ENCODE measurements at regions not wholly inside any gene's neighbourhood (a gene's known extent, or its start where the extent isn't known, plus 50 kb on each side); places are given as distances from the start of the nearest gene placed in this dataset.
"Not testable (repeated sequence)": the region's sequence is repeated elsewhere in the genome, so short reads cannot be mapped to it uniquely, and the experiment has no call there.

DNA sequence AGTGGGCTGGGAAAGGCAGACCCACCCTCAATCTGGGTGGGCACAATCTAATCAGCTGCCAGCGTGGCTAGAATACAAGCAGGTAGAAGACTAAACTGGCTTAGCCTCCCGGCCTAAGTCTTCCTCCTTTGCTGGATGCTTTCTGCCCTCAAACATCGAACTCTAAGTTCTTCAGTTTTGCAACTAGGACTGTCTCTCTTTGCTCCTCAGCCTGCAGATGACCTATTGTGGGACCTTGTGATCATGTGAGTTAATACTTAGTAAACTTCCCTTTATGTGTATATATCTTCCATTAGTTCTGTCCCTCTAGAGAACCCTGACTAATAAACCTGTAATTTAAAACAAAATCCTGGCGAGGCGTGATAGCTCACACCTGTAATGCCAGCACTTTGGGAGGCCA is 51.8 kb upstream of the SLC39A8 start:
- DNase-seq (ENCODE audit: low spot score) = not testable (repeated sequence)

GRCh38 chr4:102399021-102399420 is 53.7 kb upstream of the SLC39A8 start:
- no peak for DNase-seq (ENCODE audit: low spot score)

DNA sequence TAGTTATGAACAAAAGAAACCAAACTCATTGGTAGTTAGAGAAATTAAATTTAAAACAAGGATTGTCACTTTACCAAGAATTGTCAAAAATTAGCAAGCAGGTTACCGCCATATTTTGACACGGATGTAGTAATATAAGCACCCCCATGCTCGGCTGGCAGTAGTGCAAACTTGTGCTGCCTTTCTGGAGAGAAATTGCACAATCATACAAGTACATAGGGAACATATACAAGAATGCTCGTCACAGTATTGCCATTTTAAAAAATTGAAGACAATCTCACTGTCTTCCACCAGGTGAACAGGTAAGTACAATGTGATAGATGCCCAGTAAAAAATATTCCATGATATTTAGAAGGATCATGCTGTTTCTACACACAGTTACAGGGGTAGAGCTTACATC is 55.6 kb upstream of the SLC39A8 start:
- DNase-seq (ENCODE audit: low spot score) = no peak

DNA sequence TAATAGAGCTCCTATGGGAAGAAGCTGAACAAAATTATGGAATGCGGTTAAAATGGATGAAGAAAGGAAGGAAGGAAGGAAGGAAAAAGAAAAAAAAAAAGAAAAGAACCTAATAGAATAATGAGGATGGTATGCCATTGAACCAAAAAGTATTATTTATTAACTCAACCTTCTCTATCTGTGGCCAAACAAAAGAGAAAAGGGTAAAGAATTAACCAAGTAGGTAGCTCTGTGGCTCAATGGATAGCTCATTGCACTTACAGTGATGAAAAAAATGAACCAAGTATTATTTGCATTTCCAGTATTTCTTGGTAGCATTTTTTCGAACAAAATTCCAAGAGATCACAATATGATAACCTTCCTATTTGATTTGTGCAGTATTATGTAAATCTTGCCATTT is 56.9 kb upstream of the SLC39A8 start:
- DNase-seq (ENCODE audit: low spot score) = no peak

- DNase-seq (ENCODE audit: low spot score) = no peak
Observed at GRCh38 chr4:102403116-102403515, 57.8 kb upstream of the SLC39A8 start.

DNA sequence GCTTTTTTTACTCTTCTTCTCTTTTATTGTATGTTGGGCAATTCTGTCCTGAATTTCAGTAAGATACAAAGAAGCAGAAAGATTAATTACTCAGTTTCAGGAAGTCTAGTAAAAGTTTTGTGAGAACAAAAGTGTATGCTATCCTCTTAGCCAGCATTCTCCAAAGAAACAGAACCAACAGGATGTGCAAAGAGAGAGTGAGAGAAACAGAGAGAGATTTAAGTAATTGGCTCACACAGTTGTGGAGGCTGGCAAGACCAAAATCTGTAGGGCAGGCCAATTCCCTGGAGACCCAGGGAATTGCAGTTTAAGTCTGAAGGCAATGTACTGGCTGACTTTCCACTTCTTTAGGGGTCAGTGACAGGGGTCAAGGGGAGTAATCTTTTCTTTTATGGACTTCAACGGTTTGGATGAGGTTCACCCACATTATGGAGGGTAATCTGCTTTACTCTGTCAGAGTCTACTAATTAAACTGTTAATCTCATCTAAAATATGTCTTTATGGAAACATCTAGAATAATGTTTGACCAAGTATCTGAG is 59.2 kb upstream of the SLC39A8 start:
- no peak for DNase-seq (ENCODE audit: low spot score)

DNA sequence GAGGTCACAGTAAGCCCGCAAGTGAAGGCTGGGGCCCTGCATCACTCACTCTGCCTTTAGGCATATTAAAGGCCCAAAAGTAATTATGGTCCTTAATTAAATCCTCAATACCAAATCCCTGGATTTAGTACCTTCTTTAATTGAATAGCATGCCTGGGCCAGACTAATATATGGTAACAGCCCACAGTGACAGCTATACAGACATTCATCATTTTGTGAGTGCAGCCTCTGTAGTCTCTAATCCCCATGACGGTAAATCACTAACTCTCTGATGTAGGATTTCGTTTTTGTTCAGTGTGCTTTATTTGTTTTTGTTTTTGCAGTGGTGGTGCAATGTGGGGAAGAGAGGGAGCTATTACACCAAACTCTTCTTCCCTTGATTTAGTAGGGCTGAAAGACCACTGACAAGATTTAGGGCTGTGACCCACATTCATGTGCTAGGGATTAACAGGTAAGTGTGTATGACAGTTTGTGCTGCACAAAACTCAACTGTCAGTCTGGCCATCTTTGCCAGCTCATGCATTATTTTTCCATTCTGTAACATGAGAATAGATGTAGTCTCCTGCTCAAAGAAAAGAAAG is 60.6 kb upstream of the SLC39A8 start:
- no peak for DNase-seq (ENCODE audit: low spot score)

DNA sequence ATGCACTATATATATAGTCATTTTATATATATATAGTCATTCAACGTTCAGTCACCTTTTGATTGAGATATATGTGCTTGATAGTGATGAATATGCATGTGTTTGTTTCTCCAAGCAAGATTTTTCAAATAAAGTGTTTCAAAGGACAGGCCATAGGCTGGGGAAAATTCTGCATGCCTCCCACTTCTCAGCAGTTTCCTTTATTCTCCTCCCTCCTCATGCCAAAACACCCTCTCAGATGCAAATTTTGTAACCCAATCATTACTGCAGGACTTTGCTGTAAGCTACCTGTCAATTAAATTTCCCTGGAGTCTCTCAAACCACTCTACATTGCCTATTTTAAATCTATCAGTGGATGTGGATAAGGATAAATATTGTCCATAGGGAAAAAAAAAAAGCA is 65.6 kb upstream of the SLC39A8 start:
- not testable (repeated sequence) for DNase-seq (ENCODE audit: low spot score)

- no peak for DNase-seq (ENCODE audit: low spot score)
Observed at GRCh38 chr4:102411408-102411807, 66.1 kb upstream of the SLC39A8 start.

DNA sequence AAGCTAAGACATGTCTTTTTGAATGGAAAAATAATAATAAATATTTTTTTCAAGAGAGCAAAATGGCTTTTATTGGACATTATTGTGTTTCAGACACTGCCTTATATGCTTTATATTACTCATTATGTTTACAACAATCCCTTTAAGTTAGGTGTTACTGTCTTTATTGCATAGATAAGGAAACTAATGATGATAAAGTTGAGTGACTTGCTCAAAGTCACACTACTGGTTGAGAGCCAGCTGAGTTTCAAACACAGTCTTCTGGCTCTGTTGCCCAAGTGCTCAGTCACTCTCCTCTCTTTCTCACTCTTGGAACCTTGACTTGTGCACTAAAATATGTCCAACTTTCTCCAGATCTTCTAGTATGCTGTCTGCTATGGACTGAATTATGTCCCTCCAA is 71.5 kb upstream of the SLC39A8 start:
- no peak for DNase-seq (ENCODE audit: low spot score)

GRCh38 chr4:102420563-102421398 is 75.5 kb upstream of the SLC39A8 start:
- peak; percentile 70 for DNase-seq (ENCODE audit: low spot score)

DNA sequence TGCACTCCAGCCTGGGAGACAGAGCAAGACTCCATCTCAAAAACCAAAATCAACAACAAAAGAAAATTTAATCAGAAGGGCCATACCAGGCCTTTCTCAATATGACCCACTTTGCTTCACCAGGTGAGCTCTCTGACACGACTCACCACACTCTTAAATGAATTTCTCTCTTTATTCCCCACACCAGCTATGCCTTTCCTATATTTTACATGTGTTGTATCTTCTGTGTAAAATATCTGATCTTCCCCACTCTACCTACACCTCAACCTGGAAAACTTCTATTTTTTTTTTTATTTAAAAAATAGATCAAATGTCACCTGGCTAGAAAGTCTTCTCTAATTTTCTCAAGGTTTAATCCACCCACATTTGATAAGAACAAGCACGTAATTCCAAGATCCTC is 77.6 kb upstream of the SLC39A8 start:
- no peak for DNase-seq (ENCODE audit: low spot score)

- DNase-seq (ENCODE audit: low spot score) = no peak
Observed at GRCh38 chr4:102423375-102423774, 77.8 kb upstream of the NFKB1 start.

DNA sequence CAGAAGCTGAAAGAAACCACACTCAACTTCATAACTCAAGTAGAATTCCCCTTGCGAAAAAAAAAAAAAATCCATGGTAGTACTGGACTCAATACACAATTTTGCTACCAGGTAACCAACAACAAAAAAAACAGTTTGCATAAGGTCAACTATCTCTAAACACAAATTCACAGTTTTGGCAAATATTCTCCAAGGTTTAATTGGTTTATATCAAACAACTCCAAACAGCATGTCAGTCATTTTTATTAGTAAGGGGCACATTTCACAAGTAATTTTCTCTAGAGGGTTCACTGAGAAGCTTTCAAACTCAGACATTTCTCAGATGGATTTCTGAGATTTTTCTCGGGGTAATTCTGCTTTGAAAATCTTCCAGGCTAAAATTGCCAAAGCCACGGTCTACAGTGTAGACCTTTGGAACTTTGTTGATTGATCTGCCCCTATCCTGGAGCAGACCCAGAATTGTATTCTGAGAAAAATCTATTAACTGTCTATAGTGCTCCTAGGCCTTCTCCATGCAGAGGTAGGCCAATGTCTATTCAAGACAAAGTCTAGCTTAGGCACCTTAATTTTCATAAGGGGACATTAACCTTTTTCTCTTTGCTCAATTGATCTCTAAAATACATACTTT is 73.7 kb upstream of the NFKB1 start:
- DNase-seq (ENCODE audit: low spot score) = no peak

DNA sequence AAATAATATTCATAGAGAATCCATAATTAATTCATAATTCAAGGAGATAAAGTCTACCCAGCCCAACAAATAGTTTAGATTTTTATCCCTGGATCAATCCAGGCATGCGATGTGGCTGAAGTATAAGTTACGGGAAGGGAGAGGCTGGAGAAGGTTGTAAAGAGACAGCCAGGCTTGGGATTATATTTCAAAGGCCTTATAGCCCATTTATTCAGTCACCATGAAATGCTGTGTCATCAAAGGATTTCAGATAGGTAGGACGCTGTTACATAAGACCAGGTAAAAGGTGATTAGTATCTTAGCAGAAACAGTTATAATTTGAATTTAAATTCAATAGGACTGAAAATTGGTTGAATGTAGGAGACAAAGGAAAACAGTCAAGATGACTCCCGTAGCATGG is 73.0 kb upstream of the NFKB1 start:
- no peak for DNase-seq (ENCODE audit: low spot score)

DNA sequence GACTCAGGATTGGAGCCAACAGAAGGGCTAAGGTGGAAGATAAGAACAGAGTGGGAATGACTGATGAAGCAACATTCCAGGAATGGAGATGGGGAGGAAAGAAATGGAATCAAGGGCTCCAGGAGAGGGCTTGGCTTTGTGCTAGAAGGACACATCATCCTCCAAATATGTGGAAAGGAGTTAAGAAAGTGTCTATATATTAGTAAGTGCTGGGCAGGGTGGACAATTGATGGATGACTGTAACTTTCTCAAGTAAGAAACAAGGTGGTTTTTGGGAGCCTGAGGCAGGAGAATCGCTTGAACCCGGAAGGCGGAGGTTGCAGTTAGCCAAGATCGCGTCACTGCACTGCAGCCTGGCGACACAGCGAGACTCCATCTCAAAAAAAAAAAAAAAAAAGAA is 71.6 kb upstream of the NFKB1 start:
- no peak for DNase-seq (ENCODE audit: low spot score)

GRCh38 chr4:102430461-102430910 is 70.7 kb upstream of the NFKB1 start:
- no peak for DNase-seq (ENCODE audit: low spot score)

DNA sequence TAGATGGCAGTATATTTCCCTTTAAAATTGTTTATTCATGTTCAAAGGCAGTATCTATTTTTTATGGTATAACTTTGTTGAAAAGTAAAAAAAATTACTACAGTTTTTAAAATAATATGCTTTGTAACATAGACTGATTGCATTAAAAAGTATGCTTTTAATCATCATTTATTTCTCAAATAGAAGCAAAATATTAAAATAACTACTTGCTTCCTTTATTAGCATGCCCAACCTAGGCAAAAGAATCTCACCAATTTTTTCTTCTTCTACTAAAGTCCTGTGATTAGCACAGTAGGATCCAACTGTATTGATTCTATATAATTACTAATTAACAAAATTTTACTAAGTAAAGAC is 69.6 kb upstream of the NFKB1 start:
- no peak for DNase-seq (ENCODE audit: low spot score)

- DNase-seq (ENCODE audit: low spot score) = no peak
Observed at GRCh38 chr4:102437111-102437510, 64.0 kb upstream of the NFKB1 start.

DNA sequence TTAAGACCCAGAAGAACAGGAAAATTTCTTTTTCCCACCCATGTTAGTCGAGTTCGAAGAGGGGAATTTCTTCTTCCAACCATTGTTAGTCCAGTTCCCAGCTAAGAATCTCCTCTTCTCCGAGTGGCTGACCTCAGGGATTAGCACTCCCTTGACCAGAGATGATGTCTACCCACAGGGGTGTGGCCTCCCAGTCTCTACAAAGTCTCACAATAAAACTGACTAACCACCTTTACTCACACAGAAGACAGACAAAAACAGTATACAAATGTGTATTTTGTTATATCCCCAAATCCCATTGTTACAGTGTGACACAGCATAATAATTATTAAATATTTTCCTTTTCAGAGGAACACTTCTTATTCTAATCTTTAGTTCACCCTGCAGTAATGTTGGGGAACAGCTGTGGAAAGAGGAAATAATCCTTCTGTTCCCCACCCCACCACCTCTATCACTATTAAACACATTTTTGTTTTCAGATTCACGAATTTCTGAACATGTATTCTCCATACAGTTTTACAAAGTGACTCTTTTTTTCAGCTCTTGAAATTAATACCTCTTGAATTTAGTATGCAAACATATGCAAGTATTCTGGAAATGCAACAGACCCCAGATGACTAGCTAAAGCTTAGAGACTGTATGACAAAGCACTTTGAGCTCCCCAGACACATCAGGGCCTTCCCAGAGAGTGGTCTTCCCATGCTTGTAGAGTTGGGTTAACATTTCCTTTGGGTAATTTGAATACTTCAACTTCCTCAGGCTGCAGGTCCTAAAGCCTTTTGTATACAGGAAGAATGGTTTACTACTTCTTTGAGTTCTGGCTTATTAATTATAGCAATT is 62.5 kb upstream of the NFKB1 start:
- no peak for DNase-seq (ENCODE audit: low spot score)

- DNase-seq (ENCODE audit: low spot score) = no peak
Observed at GRCh38 chr4:102439236-102439614, 61.9 kb upstream of the NFKB1 start.

GRCh38 chr4:102439812-102440211 is 61.3 kb upstream of the NFKB1 start:
- no peak for DNase-seq (ENCODE audit: low spot score)
